Retinal pigment epithelial cell (primary cell): ENCODE measurements at regions not wholly inside any gene's neighbourhood (a gene's known extent, or its start where the extent isn't known, plus 50 kb on each side); places are given as distances from the start of the nearest gene placed in this dataset.
"Not testable (repeated sequence)": the region's sequence is repeated elsewhere in the genome, so short reads cannot be mapped to it uniquely, and the experiment has no call there.

Experiments used
- DNase-seq: peaks from one replicate; pipeline ENCODE4 v3.0.0-alpha.2; 2010; ENCODE audit warnings: low read depth
- H3K4me3 ChIP-seq: 2 replicates; pipeline ENCODE4 v1.5.1; 2011; ENCODE audit warnings: mild to moderate bottlenecking, low read length, control low read depth, moderate library complexity
- TF ChIP-seq, protein P1 (sequence below): conservative IDR thresholded peaks from 2 replicates; pipeline ENCODE4 v1.5.1; 2011; ENCODE audit warnings: low read depth, low read length, control low read depth, inconsistent platforms

DNA sequence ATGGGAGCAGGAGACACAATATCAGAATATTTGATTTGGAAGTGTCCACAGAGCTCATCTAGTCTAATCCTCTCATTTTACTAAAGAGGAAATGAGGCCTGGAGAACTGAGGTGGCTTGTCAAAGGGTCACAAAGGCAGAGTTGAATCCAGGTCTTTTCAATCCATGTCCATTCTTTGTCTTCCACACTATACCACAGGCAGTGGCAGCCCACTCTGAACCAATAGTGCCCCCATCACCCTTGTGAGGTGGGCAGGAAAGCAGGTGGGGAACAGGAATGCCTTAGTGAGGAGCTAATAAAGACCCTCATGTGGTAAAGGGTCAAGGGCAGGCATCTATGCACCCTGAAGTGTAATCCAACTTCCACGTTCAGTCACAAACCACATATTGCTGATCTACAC, 134.8 kb upstream of the EGLN3 start:
- DNase-seq = no peak
- TF ChIP-seq, protein P1, sequence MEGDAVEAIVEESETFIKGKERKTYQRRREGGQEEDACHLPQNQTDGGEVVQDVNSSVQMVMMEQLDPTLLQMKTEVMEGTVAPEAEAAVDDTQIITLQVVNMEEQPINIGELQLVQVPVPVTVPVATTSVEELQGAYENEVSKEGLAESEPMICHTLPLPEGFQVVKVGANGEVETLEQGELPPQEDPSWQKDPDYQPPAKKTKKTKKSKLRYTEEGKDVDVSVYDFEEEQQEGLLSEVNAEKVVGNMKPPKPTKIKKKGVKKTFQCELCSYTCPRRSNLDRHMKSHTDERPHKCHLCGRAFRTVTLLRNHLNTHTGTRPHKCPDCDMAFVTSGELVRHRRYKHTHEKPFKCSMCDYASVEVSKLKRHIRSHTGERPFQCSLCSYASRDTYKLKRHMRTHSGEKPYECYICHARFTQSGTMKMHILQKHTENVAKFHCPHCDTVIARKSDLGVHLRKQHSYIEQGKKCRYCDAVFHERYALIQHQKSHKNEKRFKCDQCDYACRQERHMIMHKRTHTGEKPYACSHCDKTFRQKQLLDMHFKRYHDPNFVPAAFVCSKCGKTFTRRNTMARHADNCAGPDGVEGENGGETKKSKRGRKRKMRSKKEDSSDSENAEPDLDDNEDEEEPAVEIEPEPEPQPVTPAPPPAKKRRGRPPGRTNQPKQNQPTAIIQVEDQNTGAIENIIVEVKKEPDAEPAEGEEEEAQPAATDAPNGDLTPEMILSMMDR = no peak
- no peak overlapping the region for H3K4me3 ChIP-seq

GRCh38 chr14:34081576-34082136, 130.8 kb upstream of the EGLN3 start:
- peak; percentile 72 for DNase-seq
- TF ChIP-seq, protein P1 = no peak
- no peak overlapping the region for H3K4me3 ChIP-seq

DNA sequence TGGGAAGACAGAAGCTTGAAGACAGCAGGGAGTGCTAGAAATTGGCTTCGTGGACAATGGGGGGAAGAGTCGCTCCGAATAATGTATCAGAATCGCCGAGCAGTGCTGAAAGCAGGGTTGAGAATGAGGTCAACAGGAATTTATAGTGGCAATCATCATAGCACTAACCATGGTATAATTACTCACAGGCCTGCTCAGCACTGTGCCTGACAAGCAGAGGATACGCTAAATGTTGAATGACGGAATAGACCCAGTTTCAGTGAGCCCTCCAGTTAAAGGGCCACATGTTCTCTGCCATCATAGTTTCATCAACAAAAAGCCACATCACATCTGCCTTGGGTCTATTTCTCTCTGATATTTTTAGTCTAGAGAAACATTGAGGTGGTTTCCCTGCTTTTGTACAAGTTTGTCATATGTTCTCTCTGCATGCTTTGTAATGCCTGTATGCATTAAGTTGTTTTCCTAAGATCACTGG, 130.3 kb upstream of the EGLN3 start:
- TF ChIP-seq, protein P1 = no peak

DNA sequence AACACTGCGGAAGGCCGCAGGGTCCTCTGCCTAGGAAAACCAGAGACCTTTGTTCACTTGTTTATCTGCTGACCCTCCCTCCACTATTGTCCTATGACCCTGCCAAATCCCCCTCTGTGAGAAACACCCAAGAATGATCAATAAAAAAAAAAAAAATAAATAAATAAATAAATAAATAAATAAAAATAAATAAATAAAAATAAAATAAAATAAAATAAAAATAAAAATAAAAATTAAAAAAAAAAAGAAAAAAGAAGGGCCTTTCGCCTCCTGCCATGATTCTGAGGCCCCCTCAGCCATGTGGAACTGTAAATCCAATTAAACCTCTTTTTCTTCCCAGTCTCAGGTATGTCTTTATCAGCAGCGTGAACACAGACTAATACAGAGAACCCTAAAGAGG, 128.8 kb upstream of the EGLN3 start:
- not testable (repeated sequence) for H3K4me3 ChIP-seq, DNase-seq

More for the DNA sequence above, 130.3 kb upstream of the EGLN3 start:
- H3K4me3 ChIP-seq = no peak overlapping the region
- DNase-seq = no peak

DNA sequence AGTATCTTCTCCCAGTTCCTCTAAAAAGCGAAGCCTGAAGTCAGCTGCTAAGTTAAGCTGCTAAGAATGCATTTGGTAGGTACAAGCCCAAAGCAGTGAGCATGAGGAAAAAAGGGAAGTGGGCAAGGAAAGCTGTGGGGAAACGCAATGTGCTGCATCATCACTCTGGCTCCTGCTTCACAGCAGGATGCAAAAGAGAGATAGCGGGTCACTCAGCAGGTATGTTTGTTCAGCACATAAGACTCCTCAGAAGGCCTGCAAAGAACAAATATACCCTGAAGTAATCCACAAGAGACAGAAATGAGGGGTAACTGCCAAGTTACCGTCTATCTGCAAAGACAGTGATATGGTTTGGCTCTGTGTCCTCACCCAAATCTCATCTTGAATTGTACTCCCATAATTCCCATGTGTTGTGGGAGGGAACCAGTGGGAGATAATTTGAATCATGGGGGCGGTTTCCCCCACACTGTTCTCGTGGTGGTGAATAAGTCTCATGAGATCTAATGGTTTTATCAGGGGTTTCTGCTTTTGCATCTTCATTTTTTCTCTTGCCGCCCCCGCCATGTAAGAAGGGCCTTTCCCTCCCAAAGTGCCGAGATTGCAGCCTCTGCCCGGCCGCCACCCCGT, 127.4 kb upstream of the EGLN3 start:
- H3K4me3 ChIP-seq = no peak overlapping the region
- TF ChIP-seq, protein P1 = no peak
- DNase-seq = no peak

- TF ChIP-seq, protein P1 = no peak
- no peak overlapping the region for H3K4me3 ChIP-seq
- DNase-seq = no peak
Observed at GRCh38 chr14:34075826-34076225, 125.0 kb upstream of the EGLN3 start.

DNA sequence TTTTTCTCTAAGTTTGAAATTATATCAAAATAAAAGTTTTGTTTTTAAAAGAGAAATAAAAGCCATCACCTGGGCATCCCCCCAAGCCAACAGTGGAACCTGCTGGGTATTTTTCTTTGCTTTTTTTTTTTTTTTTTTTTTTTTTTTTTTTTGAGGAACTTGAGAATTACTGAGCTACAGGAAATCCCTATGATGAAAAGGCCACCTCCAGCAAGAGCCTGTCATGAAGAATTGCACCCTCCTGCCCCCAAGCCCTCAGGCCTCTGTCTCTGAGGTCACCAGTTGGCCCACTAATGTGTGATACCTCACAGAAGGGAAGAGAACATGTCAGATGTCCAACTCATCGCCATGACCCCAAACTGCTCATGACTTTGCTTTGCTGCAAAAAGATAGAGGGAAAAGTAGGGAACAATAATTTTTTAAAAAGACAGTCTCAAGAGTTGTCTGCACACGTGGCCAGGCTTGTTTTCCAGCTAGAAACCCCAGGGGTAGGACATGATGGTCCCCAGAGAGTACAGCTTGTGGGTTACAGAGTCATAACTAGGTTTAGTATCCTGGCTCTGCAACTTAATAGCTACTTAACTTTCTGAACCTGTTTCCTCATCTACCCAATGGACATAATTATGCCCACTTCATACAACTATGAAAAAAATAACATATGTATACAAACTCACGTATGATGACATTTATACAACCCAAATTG, 124.3 kb upstream of the EGLN3 start:
- H3K4me3 ChIP-seq = no peak overlapping the region
- TF ChIP-seq, protein P1 = no peak
- no peak for DNase-seq
